Osteocyte (in vitro differentiated cells): ENCODE measurements at regions not wholly inside any gene's neighbourhood (a gene's known extent, or its start where the extent isn't known, plus 50 kb on each side); places are given as distances from the start of the nearest gene placed in this dataset.

Experiments used
- DNase-seq: peaks from one replicate; pipeline ENCODE4 v3.0.0; 2021; ENCODE audit warnings: mixed read lengths; ENCODE audit not compliant: unreplicated experiment; ENCODE audit errors: extremely low spot score
- H3K27ac Mint-ChIP-seq: one replicate; pipeline ENCODE4 v1.8.0; 2021; ENCODE audit warnings: mild to moderate bottlenecking, mixed read lengths; ENCODE audit not compliant: unreplicated experiment
- H3K27me3 Mint-ChIP-seq: one replicate; pipeline ENCODE4 v1.8.0; 2021; ENCODE audit warnings: mixed read lengths; ENCODE audit not compliant: unreplicated experiment
- H3K36me3 Mint-ChIP-seq: one replicate; pipeline ENCODE4 v1.8.0; 2021; ENCODE audit warnings: mixed read lengths; ENCODE audit not compliant: unreplicated experiment
- H3K4me1 Mint-ChIP-seq: one replicate; pipeline ENCODE4 v1.8.0; 2021; ENCODE audit warnings: mixed read lengths; ENCODE audit not compliant: unreplicated experiment
- H3K4me3 Mint-ChIP-seq: one replicate; pipeline ENCODE4 v1.8.0; 2021; ENCODE audit warnings: mild to moderate bottlenecking, moderate library complexity, mixed read lengths; ENCODE audit not compliant: unreplicated experiment
- H3K9me3 Mint-ChIP-seq: one replicate; pipeline ENCODE4 v1.8.0; 2021; ENCODE audit warnings: mixed read lengths; ENCODE audit not compliant: unreplicated experiment
- CTCF ChIP-seq: fragments of 200-600 bp; sonication (generic); IDR thresholded peaks from 2 replicates; pipeline ENCODE4 v1.5.0; 2021; ENCODE audit warnings: antibody characterized with exemption, mild to moderate bottlenecking, moderate library complexity

DNA sequence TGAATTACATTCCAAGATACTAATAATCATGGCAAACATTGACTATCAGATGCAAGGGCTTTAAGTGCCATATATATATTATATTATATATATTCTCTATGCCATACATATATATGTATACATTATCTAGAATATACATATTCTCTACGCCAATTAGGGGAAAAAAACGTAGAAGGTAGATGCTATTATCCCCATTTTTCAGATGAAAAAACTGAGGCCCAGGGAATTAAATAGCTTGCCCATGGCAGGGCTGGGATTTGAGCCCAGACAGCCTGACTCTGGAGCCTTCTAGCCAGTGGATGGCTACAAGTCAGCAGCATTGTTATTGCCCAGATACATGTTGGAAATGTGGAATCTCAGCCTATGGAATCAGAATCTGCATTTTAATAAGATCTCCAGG is 116.0 kb upstream of the BTG1 start:
- Mint-ChIP-seq H3K36me3 (no peaks in the 10 kb centered on the region), H3K4me3 (no peak overlapping the region), H3K9me3 (no peaks in the 10 kb centered on the region), H3K4me1 (peaks cover 2% of the 10 kb centered on the region), H3K27me3 (no peaks in the 10 kb centered on the region), H3K27ac (no peak overlapping the region)
- no peak for TF ChIP-seq CTCF
- DNase-seq, result no peak

GRCh38 chr12:92261071-92261470 is 115.4 kb upstream of the BTG1 start:
- Mint-ChIP-seq H3K9me3 (no peaks in the 10 kb centered on the region), H3K4me3 (no peak overlapping the region), H3K27me3 (no peaks in the 10 kb centered on the region), H3K27ac (no peak overlapping the region), H3K36me3 (no peaks in the 10 kb centered on the region), H3K4me1 (peaks cover 2% of the 10 kb centered on the region)
- TF ChIP-seq CTCF, result no peak
- DNase-seq, result no peak

- DNase-seq, result no peak
- TF ChIP-seq CTCF, result no peak
- Mint-ChIP-seq H3K9me3 (no peaks in the 10 kb centered on the region), H3K27me3 (no peaks in the 10 kb centered on the region), H3K4me3 (no peak overlapping the region), H3K27ac (no peak overlapping the region), H3K36me3 (no peaks in the 10 kb centered on the region), H3K4me1 (peaks cover 2% of the 10 kb centered on the region)
Measured at GRCh38 chr12:92259696-92260251, 114.1 kb upstream of the BTG1 start.

DNA sequence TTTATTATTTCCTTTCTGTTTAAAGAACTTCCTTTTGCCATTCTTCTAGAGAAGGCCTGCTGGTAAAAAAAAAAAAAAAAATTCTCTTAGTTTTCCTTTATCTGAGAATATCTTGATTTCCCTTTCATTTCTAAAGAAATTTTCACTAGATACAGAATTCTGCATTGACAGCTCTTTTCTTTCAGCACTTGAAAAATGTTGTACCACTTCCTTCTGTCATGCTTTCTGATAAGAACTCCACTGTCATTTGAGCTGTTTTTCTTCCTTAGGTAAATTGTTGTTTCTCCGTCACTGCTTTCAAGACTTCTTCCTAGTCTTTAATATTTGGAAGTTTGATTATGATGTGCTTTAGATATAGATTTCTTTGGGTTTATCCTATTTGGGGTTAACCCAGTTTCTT is 113.6 kb upstream of the BTG1 start:
- no peak overlapping the region for H3K4me3 Mint-ChIP-seq
- H3K27ac Mint-ChIP-seq, result no peak overlapping the region
- H3K9me3 Mint-ChIP-seq, result no peaks in the 10 kb centered on the region
- DNase-seq, result no peak
- TF ChIP-seq CTCF, result no peak
- no peaks in the 10 kb centered on the region for H3K36me3 Mint-ChIP-seq
- no peaks in the 10 kb centered on the region for H3K27me3 Mint-ChIP-seq
- peaks cover 2% of the 10 kb centered on the region for H3K4me1 Mint-ChIP-seq

DNA sequence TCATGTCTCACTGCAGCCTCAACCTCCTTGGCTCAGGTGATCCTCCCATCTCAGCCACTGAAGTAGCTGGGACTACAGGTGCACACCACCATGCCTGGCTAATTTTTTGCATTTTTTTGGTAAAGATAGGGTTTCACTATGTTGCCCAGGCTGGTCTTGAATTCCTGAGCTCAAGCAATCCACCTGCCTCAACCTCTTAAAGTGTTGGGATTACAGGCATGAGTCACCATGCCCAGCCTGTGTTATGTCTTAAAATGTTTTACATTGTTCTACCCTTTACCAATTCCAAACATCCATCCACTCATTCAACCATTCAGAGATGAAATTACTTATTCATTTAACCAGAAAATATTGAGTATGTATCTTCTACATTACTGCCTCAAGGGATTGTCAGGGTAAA is 111.6 kb upstream of the BTG1 start:
- Mint-ChIP-seq H3K4me1 (peaks cover 2% of the 10 kb centered on the region), H3K9me3 (no peaks in the 10 kb centered on the region), H3K27me3 (no peaks in the 10 kb centered on the region), H3K36me3 (no peaks in the 10 kb centered on the region), H3K27ac (no peak overlapping the region), H3K4me3 (no peak overlapping the region)
- no peak for DNase-seq
- TF ChIP-seq CTCF, result no peak
